Urothelium cell line (cell line): ENCODE measurements at regions not wholly inside any gene's neighbourhood (a gene's known extent, or its start where the extent isn't known, plus 50 kb on each side); places are given as distances from the start of the nearest gene placed in this dataset.

Source experiments
- DNase-seq: peaks from one replicate; pipeline ENCODE4 v3.0.0; 2011; ENCODE audit warnings: low spot score, mixed read lengths
- FAIRE-seq: peaks from 2 replicates; lab custom pipeline; 2011; peaks lifted over from hg19 to GRCh38; lab: Jason Lieb, UNC

- no peak for DNase-seq
- FAIRE-seq, result no peak
Observed at GRCh38 chr2:216745453-216745852, 50.1 kb upstream of the IGFBP5 start.
